ENCODE measurements at regions not wholly inside any gene's neighbourhood (a gene's known extent, or its start where the extent isn't known, plus 50 kb on each side); places are given as distances from the start of the nearest gene placed in this dataset.
"Not testable (repeated sequence)": the region's sequence is repeated elsewhere in the genome, so short reads cannot be mapped to it uniquely, and the experiment has no call there.

DNA sequence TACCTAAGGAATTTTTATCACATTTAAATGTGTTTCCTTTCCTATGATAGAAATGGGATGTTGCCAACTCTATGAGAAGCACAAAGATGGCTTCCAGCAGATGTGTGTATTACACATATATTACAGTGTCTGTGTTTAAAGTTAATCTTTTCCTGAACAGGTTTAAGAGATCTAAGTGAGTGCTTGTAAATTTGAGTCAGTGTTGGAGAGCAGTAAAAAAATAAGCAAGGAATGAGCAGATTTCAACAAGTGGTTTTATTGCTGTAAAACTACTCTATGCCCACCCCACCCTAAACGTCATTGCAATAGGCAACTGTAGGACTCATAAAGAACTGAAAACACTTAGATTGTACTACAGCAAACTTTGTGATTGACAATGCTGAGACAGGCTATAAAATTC, 248.7 kb downstream of the KLF5 start:
- Histone ChIP-seq H3K9ac (ENCODE audit: low read depth, low read length) (no peak overlapping the region), H3K27ac (ENCODE audit: low read depth, low read length) (no peak overlapping the region), H3K4me3 (ENCODE audit: low read length) (no peak overlapping the region), H3K9me3 (ENCODE audit: insufficient read depth, low read depth, low read length) (no peaks in the 10 kb centered on the region), H3K4me1 (ENCODE audit: insufficient read depth, low read length) (peaks cover 5% of the 10 kb centered on the region; the same call in 1 of the 2 replicates), H3K27me3 (ENCODE audit: insufficient read depth, low read length) (no peaks in the 10 kb centered on the region), H3K36me3 (ENCODE audit: insufficient read depth, low read length) (no peaks in the 10 kb centered on the region)
- 100% methylated on average over 1 of the region's 1 CpG for whole genome bisulfite sequencing

DNA sequence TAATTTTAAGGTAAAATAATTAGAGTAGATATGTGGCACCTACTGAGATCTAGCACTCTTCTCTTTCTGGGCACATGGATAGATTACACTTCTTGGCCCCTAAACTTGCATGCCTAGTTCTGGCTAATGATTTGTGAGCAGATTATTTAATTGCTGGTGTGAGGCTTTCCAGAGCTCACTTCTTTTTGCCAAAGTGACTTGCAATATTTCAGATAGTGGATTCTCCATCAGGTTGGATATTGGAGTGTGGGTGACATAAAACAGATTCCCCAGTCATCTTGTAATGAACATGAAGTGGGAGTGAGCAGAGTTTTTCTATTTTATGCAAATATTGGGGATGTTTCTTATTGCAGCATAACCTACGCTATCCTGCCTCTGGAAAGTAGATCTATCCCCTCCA, 247.9 kb downstream of the KLF5 start:
- no peak overlapping the region for H3K27ac ChIP-seq (ENCODE audit: low read depth, low read length)
- H3K9ac ChIP-seq (ENCODE audit: low read depth, low read length), result no peak overlapping the region
- H3K4me3 ChIP-seq (ENCODE audit: low read length), result no peak overlapping the region
- H3K36me3 ChIP-seq (ENCODE audit: insufficient read depth, low read length), result no peaks in the 10 kb centered on the region
- WGBS, result no CpG with 5 or more reads among the region's 1 CpG
- peaks cover 5% of the 10 kb centered on the region; the same call in 1 of the 2 replicates for H3K4me1 ChIP-seq (ENCODE audit: insufficient read depth, low read length)
- no peaks in the 10 kb centered on the region for H3K27me3 ChIP-seq (ENCODE audit: insufficient read depth, low read length)
- H3K9me3 ChIP-seq (ENCODE audit: insufficient read depth, low read depth, low read length), result no peaks in the 10 kb centered on the region

DNA sequence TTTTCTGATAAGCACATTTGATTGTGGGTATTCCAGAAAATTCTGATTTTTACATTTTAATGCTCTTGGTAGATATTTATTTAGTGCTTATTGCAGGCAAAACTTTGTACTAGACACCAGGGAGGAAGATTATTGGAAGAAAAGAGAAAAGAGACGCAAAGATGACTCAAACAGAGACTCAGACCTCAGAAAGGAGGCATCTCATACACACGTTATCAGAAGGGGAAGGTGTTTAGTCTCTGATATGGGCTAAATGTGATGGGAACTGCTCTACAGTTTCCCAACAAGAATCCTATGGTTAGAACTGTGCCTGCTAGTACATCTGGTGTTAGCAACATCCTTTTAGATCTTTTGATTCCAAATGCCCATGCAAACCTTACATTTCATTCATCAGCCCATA, 245.6 kb downstream of the KLF5 start:
- H3K27ac ChIP-seq (ENCODE audit: low read depth, low read length), result no peak overlapping the region
- H3K36me3 ChIP-seq (ENCODE audit: insufficient read depth, low read length), result no peaks in the 10 kb centered on the region
- 96% methylated on average over 2 of the region's 2 CpGs for WGBS
- no peak overlapping the region for H3K9ac ChIP-seq (ENCODE audit: low read depth, low read length)
- no peak overlapping the region for H3K4me3 ChIP-seq (ENCODE audit: low read length)
- H3K9me3 ChIP-seq (ENCODE audit: insufficient read depth, low read depth, low read length), result no peaks in the 10 kb centered on the region
- no peaks in the 10 kb centered on the region for H3K27me3 ChIP-seq (ENCODE audit: insufficient read depth, low read length)
- H3K4me1 ChIP-seq (ENCODE audit: insufficient read depth, low read length), result peaks cover 5% of the 10 kb centered on the region; the same call in 1 of the 2 replicates

DNA sequence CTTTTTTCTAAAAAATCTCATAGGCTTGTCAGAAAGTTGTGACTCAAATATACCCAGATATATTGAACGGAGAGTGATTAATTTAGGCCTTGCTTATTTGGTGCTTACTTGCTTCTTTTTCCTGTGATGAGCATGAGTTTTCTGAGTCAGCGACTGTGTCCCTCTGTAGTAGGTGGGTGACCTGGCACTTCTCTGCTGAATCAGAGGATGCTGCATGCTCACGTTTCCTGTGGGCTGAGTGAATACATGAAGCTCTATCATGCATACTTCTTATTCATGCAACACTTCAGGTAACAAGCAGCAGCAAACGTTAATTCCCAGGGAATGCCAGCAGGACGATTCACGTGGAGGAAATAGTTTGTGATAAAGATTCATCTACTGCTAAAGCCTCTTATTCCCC, 245.0 kb downstream of the KLF5 start:
- H3K4me1 ChIP-seq (ENCODE audit: insufficient read depth, low read length), result peaks cover 5% of the 10 kb centered on the region; the same call in 1 of the 2 replicates
- no peaks in the 10 kb centered on the region for H3K27me3 ChIP-seq (ENCODE audit: insufficient read depth, low read length)
- no peak overlapping the region for H3K9ac ChIP-seq (ENCODE audit: low read depth, low read length)
- H3K27ac ChIP-seq (ENCODE audit: low read depth, low read length), result no peak overlapping the region
- no peak overlapping the region for H3K4me3 ChIP-seq (ENCODE audit: low read length)
- no peaks in the 10 kb centered on the region for H3K9me3 ChIP-seq (ENCODE audit: insufficient read depth, low read depth, low read length)
- 71% methylated on average over 6 of the region's 6 CpGs for WGBS
- no peaks in the 10 kb centered on the region for H3K36me3 ChIP-seq (ENCODE audit: insufficient read depth, low read length)

DNA sequence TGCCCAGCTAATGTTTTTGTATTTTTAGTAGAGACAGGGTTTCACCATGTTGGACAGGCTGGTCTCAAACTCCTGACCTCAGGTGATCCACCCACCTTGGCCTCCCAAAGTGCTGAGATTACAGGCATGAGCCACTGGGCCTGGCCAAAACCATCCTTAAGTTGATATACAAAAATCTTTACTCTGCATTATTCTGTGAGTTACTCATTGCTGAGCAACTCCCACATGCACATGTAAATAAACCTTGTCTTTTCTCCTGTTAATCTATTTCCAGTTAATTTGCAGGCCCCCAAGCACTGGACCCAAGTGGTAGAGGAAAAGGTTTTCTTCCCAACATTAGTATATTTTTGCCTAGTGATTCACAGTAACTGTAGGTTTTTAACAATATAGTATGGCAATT, 242.8 kb downstream of the KLF5 start:
- H3K9me3 ChIP-seq (ENCODE audit: insufficient read depth, low read depth, low read length); H3K4me3 ChIP-seq (ENCODE audit: low read length); H3K9ac ChIP-seq (ENCODE audit: low read depth, low read length); H3K27me3 ChIP-seq (ENCODE audit: insufficient read depth, low read length); H3K27ac ChIP-seq (ENCODE audit: low read depth, low read length); H3K4me1 ChIP-seq (ENCODE audit: insufficient read depth, low read length); H3K36me3 ChIP-seq (ENCODE audit: insufficient read depth, low read length): not testable (repeated sequence)

DNA sequence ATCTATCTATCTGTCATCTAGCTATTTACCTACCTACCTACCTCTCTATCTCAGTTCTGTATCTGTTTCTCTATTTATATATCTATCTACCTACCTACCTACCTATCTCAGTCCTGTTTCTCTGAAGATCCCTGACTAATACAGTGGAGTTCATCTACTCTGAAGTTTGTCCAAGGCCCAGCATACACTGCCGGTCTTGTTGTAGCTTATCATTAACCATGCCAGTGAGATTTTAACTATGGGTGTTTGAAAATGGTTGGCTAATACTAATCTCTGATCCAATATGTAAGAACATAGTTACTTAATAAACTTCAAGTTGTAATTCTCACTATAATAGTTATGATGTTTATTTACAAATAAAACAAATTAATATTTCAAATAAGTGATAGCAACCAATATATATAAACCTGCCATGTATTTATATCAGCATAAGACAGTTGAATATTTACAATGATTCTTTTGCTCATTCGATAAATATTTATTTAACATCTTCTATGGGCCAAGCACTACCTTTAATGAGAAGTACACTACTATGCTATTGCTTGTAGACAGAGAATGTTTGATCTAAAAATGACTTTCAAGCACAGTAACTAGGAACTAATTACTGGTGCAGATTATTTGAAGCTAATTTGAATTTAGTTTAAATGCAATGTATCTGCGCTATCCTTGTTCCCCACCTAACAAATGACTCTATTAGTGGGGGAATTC, 242.1 kb downstream of the KLF5 start:
- Histone ChIP-seq H3K9me3 (ENCODE audit: insufficient read depth, low read depth, low read length) (no peaks in the 10 kb centered on the region), H3K27ac (ENCODE audit: low read depth, low read length) (no peak overlapping the region)
- 100% methylated on average over 1 of the region's 3 CpGs for WGBS

DNA sequence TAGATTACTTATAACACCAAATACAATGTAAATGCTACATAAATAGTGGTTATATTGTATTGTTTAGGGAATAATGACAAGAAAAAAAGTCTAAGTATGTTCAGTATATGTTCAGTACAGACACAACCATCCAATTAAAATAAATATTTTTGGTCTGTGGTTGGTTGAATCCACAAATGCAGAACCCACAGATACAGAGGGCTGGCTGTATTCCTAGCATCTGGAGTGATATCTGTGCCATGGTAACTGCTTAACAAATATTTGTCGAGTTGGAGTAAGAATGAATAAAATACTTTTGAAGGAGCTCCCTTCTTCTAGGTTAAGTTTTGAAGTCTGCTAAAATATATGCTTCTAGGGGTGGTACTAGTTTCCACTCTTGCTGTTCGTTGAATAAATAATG, 241.0 kb downstream of the KLF5 start:
- Histone ChIP-seq H3K27ac (ENCODE audit: low read depth, low read length) (no peak overlapping the region), H3K9ac (ENCODE audit: low read depth, low read length) (no peak overlapping the region), H3K4me1 (ENCODE audit: insufficient read depth, low read length) (peaks cover 5% of the 10 kb centered on the region; the same call in 1 of the 2 replicates), H3K9me3 (ENCODE audit: insufficient read depth, low read depth, low read length) (no peaks in the 10 kb centered on the region), H3K4me3 (ENCODE audit: low read length) (no peak overlapping the region), H3K27me3 (ENCODE audit: insufficient read depth, low read length) (no peaks in the 10 kb centered on the region), H3K36me3 (ENCODE audit: insufficient read depth, low read length) (no peaks in the 10 kb centered on the region)
- 90% methylated on average over 2 of the region's 2 CpGs for WGBS

More for the DNA sequence above, 242.1 kb downstream of the KLF5 start:
- H3K36me3 ChIP-seq (ENCODE audit: insufficient read depth, low read length), result no peaks in the 10 kb centered on the region
- no peak overlapping the region for H3K4me3 ChIP-seq (ENCODE audit: low read length)
- H3K27me3 ChIP-seq (ENCODE audit: insufficient read depth, low read length), result no peaks in the 10 kb centered on the region
- H3K4me1 ChIP-seq (ENCODE audit: insufficient read depth, low read length), result peaks cover 5% of the 10 kb centered on the region; the same call in 1 of the 2 replicates
- H3K9ac ChIP-seq (ENCODE audit: low read depth, low read length), result no peak overlapping the region

DNA sequence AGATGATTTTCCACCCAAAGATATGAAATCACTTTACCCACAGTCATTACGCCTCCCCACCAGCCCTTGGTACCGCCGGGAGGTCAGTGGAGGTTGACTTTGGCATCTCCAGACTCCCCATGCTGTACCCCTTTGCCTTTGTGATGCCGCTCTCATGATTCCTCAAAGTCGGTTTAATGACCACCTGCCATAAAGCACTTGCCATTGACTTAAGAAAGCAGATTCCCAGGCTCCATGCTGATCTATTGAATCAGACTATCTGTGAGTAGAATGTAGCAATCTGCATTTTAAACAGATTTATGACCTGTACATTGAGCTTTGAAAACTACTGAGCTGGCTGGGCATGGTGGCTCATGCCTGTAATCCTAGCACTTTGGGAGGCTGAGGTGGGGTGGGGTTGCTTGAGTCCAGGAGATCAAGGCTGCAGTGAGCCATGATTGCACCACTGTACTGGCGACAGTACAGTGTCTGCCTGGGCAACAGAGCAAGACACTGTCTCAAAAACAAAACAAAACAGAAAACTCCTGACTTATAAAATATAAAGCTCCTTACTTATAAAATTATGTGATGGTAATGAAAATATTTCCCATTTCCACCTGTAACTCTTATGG, 235.2 kb downstream of the KLF5 start:
- 81% methylated on average over 5 of the region's 6 CpGs for WGBS
- 0 out of 2 replicates have a peak, but pooled peaks cover 4% of the 10 kb centered on the region for H3K4me1 ChIP-seq (ENCODE audit: insufficient read depth, low read length)
- H3K27ac ChIP-seq (ENCODE audit: low read depth, low read length), result no peak overlapping the region
- no peak overlapping the region for H3K4me3 ChIP-seq (ENCODE audit: low read length)
- H3K27me3 ChIP-seq (ENCODE audit: insufficient read depth, low read length), result no peaks in the 10 kb centered on the region
- H3K36me3 ChIP-seq (ENCODE audit: insufficient read depth, low read length), result no peaks in the 10 kb centered on the region
- H3K9me3 ChIP-seq (ENCODE audit: insufficient read depth, low read depth, low read length), result no peaks in the 10 kb centered on the region
- no peak overlapping the region for H3K9ac ChIP-seq (ENCODE audit: low read depth, low read length)

DNA sequence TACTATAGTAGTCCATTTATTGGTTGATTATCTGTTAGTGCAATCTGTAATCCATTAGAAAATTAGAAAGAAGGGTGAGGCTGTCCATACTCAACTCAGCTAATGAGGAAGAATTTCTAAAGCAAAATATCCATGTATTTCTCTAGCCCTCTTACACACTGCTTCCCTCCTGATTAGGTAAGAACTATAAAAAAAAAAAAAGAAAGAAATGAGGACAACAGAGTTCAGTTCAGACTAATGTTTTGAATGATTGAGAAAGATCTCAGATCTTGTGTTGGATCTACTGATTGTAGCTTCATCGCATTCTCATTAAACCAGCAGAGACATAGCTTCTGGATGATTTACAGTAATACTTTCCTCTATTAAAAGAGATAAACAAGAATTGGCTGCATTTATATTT, 233.3 kb downstream of the KLF5 start:
- 100% methylated on average over 1 of the region's 1 CpG for WGBS
- Histone ChIP-seq H3K4me3 (ENCODE audit: low read length) (no peak overlapping the region), H3K9me3 (ENCODE audit: insufficient read depth, low read depth, low read length) (no peaks in the 10 kb centered on the region), H3K36me3 (ENCODE audit: insufficient read depth, low read length) (no peaks in the 10 kb centered on the region), H3K27ac (ENCODE audit: low read depth, low read length) (no peak overlapping the region), H3K9ac (ENCODE audit: low read depth, low read length) (no peak overlapping the region), H3K27me3 (ENCODE audit: insufficient read depth, low read length) (no peaks in the 10 kb centered on the region), H3K4me1 (ENCODE audit: insufficient read depth, low read length) (0 out of 2 replicates have a peak, but pooled peaks cover 4% of the 10 kb centered on the region)

DNA sequence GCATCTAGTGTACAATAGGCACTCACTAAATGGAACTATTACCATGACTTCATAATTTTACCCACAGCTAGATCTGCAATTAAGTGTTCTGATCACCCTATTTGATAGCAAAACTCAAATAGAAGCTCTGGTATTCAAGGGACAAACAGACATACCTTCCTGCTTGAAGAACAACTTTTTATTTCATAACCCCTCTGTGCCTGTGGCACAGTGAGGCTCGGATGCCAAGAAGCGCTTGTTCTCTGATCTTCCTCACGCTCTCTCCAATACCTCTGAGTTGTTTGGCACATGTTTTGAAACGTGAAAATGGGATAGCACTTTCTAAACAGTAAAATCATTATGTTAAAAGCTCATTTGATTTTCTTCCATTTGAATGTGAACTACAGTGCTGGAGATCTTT, 232.0 kb downstream of the KLF5 start:
- H3K9me3 ChIP-seq (ENCODE audit: insufficient read depth, low read depth, low read length), result no peaks in the 10 kb centered on the region
- WGBS, result 96% methylated on average over 3 of the region's 4 CpGs

DNA sequence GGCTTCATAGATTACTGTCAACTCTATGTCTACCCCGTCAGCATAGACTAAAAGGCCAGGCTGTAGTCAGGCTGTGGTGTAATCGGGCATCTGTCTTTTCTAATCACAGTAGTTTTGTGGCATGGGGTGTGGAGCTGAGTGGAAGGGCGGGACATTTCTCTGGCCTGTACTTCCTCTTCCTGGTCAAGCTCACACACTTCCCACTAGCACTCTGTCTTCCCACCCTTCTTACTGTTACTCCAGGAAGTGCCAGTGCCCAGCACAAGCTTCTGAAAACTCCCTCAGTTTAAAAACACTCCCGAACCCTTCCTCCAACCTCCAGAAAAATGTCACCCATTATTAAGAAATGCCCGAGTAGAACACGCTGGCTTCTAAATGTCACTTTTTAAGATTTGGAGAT, 229.8 kb downstream of the KLF5 start:
- no peak overlapping the region for H3K4me3 ChIP-seq (ENCODE audit: low read length)
- no peaks in the 10 kb centered on the region for H3K36me3 ChIP-seq (ENCODE audit: insufficient read depth, low read length)
- H3K4me1 ChIP-seq (ENCODE audit: insufficient read depth, low read length), result 0 out of 2 replicates have a peak, but pooled peaks cover 4% of the 10 kb centered on the region
- H3K9me3 ChIP-seq (ENCODE audit: insufficient read depth, low read depth, low read length), result no peaks in the 10 kb centered on the region
- no peaks in the 10 kb centered on the region for H3K27me3 ChIP-seq (ENCODE audit: insufficient read depth, low read length)
- no peak overlapping the region for H3K9ac ChIP-seq (ENCODE audit: low read depth, low read length)
- WGBS, result 96% methylated on average over 6 of the region's 6 CpGs
- H3K27ac ChIP-seq (ENCODE audit: low read depth, low read length), result no peak overlapping the region

More for the DNA sequence above, 232.0 kb downstream of the KLF5 start:
- Histone ChIP-seq H3K27ac (ENCODE audit: low read depth, low read length) (no peak overlapping the region), H3K9ac (ENCODE audit: low read depth, low read length) (no peak overlapping the region), H3K36me3 (ENCODE audit: insufficient read depth, low read length) (no peaks in the 10 kb centered on the region), H3K4me1 (ENCODE audit: insufficient read depth, low read length) (0 out of 2 replicates have a peak, but pooled peaks cover 4% of the 10 kb centered on the region), H3K27me3 (ENCODE audit: insufficient read depth, low read length) (no peaks in the 10 kb centered on the region), H3K4me3 (ENCODE audit: low read length) (no peak overlapping the region)

Measured in HUES64 (cell line).